IMR-90 (cell line): ENCODE measurements at regions not wholly inside any gene's neighbourhood (a gene's known extent, or its start where the extent isn't known, plus 50 kb on each side); places are given as distances from the start of the nearest gene placed in this dataset.

Source experiments
- ATAC-seq: fragments of 200-7000 bp; cut with Tn5 transposase; 2 replicates; pipeline ENCODE4 v1.9.1; 2020; ENCODE audit warnings: low read depth, mild to moderate bottlenecking, moderate library complexity
- BruUV-seq: library from RNA; stranded (reverse); fragments of 400-500 nt; replicated peaks from 2 replicates; lab custom pipeline; 2021; lab: Mats Ljungman, UMichigan
- CTCF ChIA-PET: fragments of 300-600 bp; formaldehyde crosslinking; extraction: SDS; loops from one replicate; lab custom pipeline; 2021; ENCODE audit warnings: antibody characterized with exemption; lab: Yijun Ruan, JAX
- POLR2A ChIA-PET: fragments of 300-600 bp; sonication (Branson Sonifier 250); formaldehyde crosslinking; loops from one replicate; lab custom pipeline; 2022; ENCODE audit warnings: antibody characterized with exemption; ENCODE audit not compliant: unreplicated experiment; lab: Charles Lee
- DNase-seq: peaks from one replicate; pipeline ENCODE4 v3.0.0; 2013
- H2AFZ ChIP-seq: replicated peaks from 2 replicates; pipeline ENCODE3; 2013; ENCODE audit warnings: low read length, mild to moderate bottlenecking; ENCODE audit not compliant: poor library complexity
- H2AK5ac ChIP-seq: 2 replicates; pipeline ENCODE4 v1.6.1; 2013; ENCODE audit warnings: low read depth, low read length, inconsistent platforms
- H2AK9ac ChIP-seq: replicated peaks from 2 replicates; pipeline ENCODE3; 2013; ENCODE audit warnings: mild to moderate bottlenecking, low read depth, low read length, moderate library complexity; ENCODE audit not compliant: poor library complexity
- H2BK120ac ChIP-seq: 2 replicates; pipeline ENCODE4 v1.6.1; 2013; ENCODE audit warnings: low read depth, low read length, inconsistent platforms
- H2BK15ac ChIP-seq: 3 replicates; pipeline ENCODE4 v1.6.1; 2013; ENCODE audit warnings: low read depth, low read length, inconsistent platforms
- H2BK20ac ChIP-seq: 2 replicates; pipeline ENCODE4 v1.6.1; 2013; ENCODE audit warnings: low read depth, mild to moderate bottlenecking, inconsistent platforms, low read length, moderate library complexity
- H2BK5ac ChIP-seq: 2 replicates; pipeline ENCODE4 v1.6.1; 2013; ENCODE audit warnings: mild to moderate bottlenecking, low read depth, low read length, inconsistent platforms; ENCODE audit not compliant: poor library complexity, severe bottlenecking
- H3K14ac ChIP-seq: replicated peaks from 2 replicates; pipeline ENCODE4 v1.6.1; 2013; ENCODE audit warnings: low read depth, low read length, inconsistent platforms
- H3K18ac ChIP-seq: 2 replicates; pipeline ENCODE4 v1.6.1; 2013; ENCODE audit warnings: low read depth, low read length, control low read depth
- H3K23ac ChIP-seq: 2 replicates; pipeline ENCODE4 v1.6.1; 2013; ENCODE audit warnings: low read depth, low read length, inconsistent platforms
- H3K27ac ChIP-seq: 2 replicates; pipeline ENCODE4 v1.5.1; 2013; ENCODE audit warnings: mild to moderate bottlenecking, control low read depth, low read length; ENCODE audit not compliant: insufficient read depth
- H3K27me3 ChIP-seq: 2 replicates; pipeline ENCODE4 v1.6.1; 2013; ENCODE audit warnings: low read length; ENCODE audit not compliant: control insufficient read depth, insufficient read depth
- H3K36me3 ChIP-seq: 2 replicates; pipeline ENCODE4 v1.6.1; 2013; ENCODE audit warnings: low read length, mixed read lengths; ENCODE audit not compliant: control insufficient read depth, insufficient read depth
- H3K4ac ChIP-seq: 2 replicates; pipeline ENCODE4 v1.6.1; 2013; ENCODE audit warnings: low read depth, low read length, inconsistent platforms
- H3K4me1 ChIP-seq: 2 replicates; pipeline ENCODE4 v1.6.1; 2013; ENCODE audit warnings: low read length, mixed read lengths; ENCODE audit not compliant: control insufficient read depth, insufficient read depth
- H3K4me2 ChIP-seq: 2 replicates; pipeline ENCODE4 v1.6.1; 2013; ENCODE audit warnings: low read depth, mild to moderate bottlenecking, control low read depth, low read length, moderate library complexity
- H3K4me3 ChIP-seq: 2 replicates; pipeline ENCODE4 v1.5.1; 2013; ENCODE audit warnings: low read depth, mild to moderate bottlenecking, control low read depth, low read length, moderate library complexity; ENCODE audit not compliant: insufficient read depth
- H3K56ac ChIP-seq: 2 replicates; pipeline ENCODE4 v1.6.1; 2013; ENCODE audit warnings: low read length, inconsistent platforms; ENCODE audit not compliant: insufficient read depth; ENCODE audit errors: extremely low read depth
- H3K79me1 ChIP-seq, 2 experiments: 2 replicates each; pipeline ENCODE4 v1.6.1; 2013; ENCODE audit warnings: low read length in 2 of 2, inconsistent platforms in 1 of 2, low read depth in 1 of 2
- H3K9ac ChIP-seq: 2 replicates; pipeline ENCODE4 v1.6.1; 2013; ENCODE audit warnings: low read depth, low read length, control low read depth
- H3K9me1 ChIP-seq: 2 replicates; pipeline ENCODE4 v1.6.1; 2013; ENCODE audit warnings: low read length, inconsistent platforms; ENCODE audit not compliant: insufficient read depth
- H3K9me3 ChIP-seq: 2 replicates; pipeline ENCODE4 v1.6.1; 2013; ENCODE audit warnings: low read length; ENCODE audit not compliant: control insufficient read depth, insufficient read depth
- H4K20me1 ChIP-seq: 2 replicates; pipeline ENCODE4 v1.6.1; 2013; ENCODE audit warnings: low read length, inconsistent platforms; ENCODE audit not compliant: insufficient read depth
- H4K5ac ChIP-seq: 2 replicates; pipeline ENCODE4 v1.6.1; 2013; ENCODE audit warnings: mild to moderate bottlenecking, low read depth, low read length, control low read depth
- H4K8ac ChIP-seq, 2 experiments: 2 replicates each; pipeline ENCODE4 v1.6.1; 2013; ENCODE audit warnings: low read depth in 2 of 2, low read length in 2 of 2, control low read depth in 1 of 2, inconsistent platforms in 1 of 2
- H4K91ac ChIP-seq: 2 replicates; pipeline ENCODE4 v1.6.1; 2013; ENCODE audit warnings: low read depth, low read length, inconsistent platforms; ENCODE audit not compliant: insufficient read depth
- CEBPB ChIP-seq: IDR thresholded peaks from 2 replicates; pipeline ENCODE4 v1.6.1; 2012; ENCODE audit warnings: low read depth, low read length, improper control_type of control experiment
- RAD21 ChIP-seq: IDR thresholded peaks from 2 replicates; pipeline ENCODE4 v1.6.1; 2012; ENCODE audit warnings: low read length, improper control_type of control experiment
- WGBS, 2 experiments: methylation state at CpG; one replicate each; pipeline versions ENCODE4 v1.1.5 to v1.1.7; 2013; ENCODE audit warnings: missing lambda C conversion rate in 2 of 2; ENCODE audit not compliant: insufficient read length in 1 of 2; ENCODE audit errors: extremely low coverage in 2 of 2; 5-methylcytosine and 5-hydroxymethylcytosine counted together
- dilution Hi-C: fragments of 300-500 bp; cut with HindIII; formaldehyde crosslinking; loops from one replicate; pipeline ENCODE4 v1.14.3; 2018; ENCODE audit warnings: low sequenced_read_pairs; ENCODE audit not compliant: unreplicated experiment
- in situ Hi-C: fragments of 300-500 bp; cut with MboI; formaldehyde crosslinking; loops from 3 replicates; pipeline ENCODE4 v1.14.3; 2019; ENCODE audit warnings: low sequenced_read_pairs, inconsistent platforms, mixed read lengths
- intact Hi-C: fragments of 100-400 bp; cut with micrococcal nuclease; formaldehyde crosslinking; loops from 2 replicates; pipeline ENCODE4 v1.10.0; 2022

GRCh38 chr12:76690921-76691700 is 72.8 kb upstream of the ZDHHC17 start:
- Histone ChIP-seq H3K27me3 (no peaks in the 10 kb centered on the region), H3K23ac (no peak overlapping the region), H3K9me1 (peaks cover 4% of the 10 kb centered on the region), H3K27ac (no peak overlapping the region), H3K36me3 (no peaks in the 10 kb centered on the region), H4K20me1 (no peaks in the 10 kb centered on the region), H2AFZ (no peak overlapping the region), H4K5ac (no peak overlapping the region; the same call in 1 of the 2 replicates), H2AK5ac (no peak overlapping the region), H3K4ac (no peak overlapping the region), H4K91ac (no peak overlapping the region), H2BK20ac (no peak overlapping the region), H3K9ac (no peak overlapping the region), H2BK15ac (peak overlapping the region; percentile 4; the same call in 1 of the 3 replicates), H2BK5ac (peak overlapping the region; percentile 54), H2BK120ac (no peak overlapping the region), H3K9me3 (no peaks in the 10 kb centered on the region), H3K18ac (peak overlapping the region; percentile 9; the same call in 1 of the 2 replicates), H3K56ac (no peak overlapping the region), H3K79me1 (no peaks in the 10 kb centered on the region), H3K14ac (no peak overlapping the region), H2AK9ac (no peak overlapping the region), H3K4me3 (no peak overlapping the region), H4K8ac (no peak overlapping the region), H3K4me1 (peaks cover 9% of the 10 kb centered on the region), H3K4me2 (no peak overlapping the region)
- TF ChIP-seq RAD21 (no peak), CEBPB (0 out of 2 replicates have a peak, but pooled peaks have one; percentile 20)
- DNase-seq = no peak
- dilution Hi-C loops (no loop called here), in situ Hi-C loops (no loop called here), intact Hi-C loops (no loop called here)
- 0 out of 2 replicates have a peak, but pooled peaks have one; percentile 29 for ATAC-seq
- POLR2A ChIA-PET = no interaction called here
- no CpG with 5 or more reads among the region's 6 CpGs for WGBS, 2 experiments
- no TSS peak for BruUV-seq
- CTCF ChIA-PET = interaction anchor here (0.6 kb wide), 1 partner anchor 1088 kb away, joined by 4 read pairs; no protein-coding TSS in a partner anchor
